ENCODE measurements at regions not wholly inside any gene's neighbourhood (a gene's known extent, or its start where the extent isn't known, plus 50 kb on each side); places are given as distances from the start of the nearest gene placed in this dataset.

- Histone ChIP-seq H3F3A (ENCODE audit: control insufficient read depth, insufficient read depth) (no peaks in the 10 kb centered on the region), H4K20me1 (ENCODE audit: control insufficient read depth, insufficient read depth, low read depth, low read length) (no peaks in the 10 kb centered on the region), H3K36me3 (ENCODE audit: control insufficient read depth, low read length) (no peaks in the 10 kb centered on the region), H3K27ac (ENCODE audit: low read depth, low read length) (no peak overlapping the region), H3K27me3 (ENCODE audit: control insufficient read depth, low read length) (no peaks in the 10 kb centered on the region), H3K9me3 (ENCODE audit: control insufficient read depth, insufficient read depth, low read length) (no peaks in the 10 kb centered on the region), H3K9me2 (replicated peaks; ENCODE audit: control insufficient read depth, low read length) (no peaks in the 10 kb centered on the region), H3K4me3 (ENCODE audit: low read length) (no peak overlapping the region), H3K79me2 (ENCODE audit: control insufficient read depth, low read length) (no peaks in the 10 kb centered on the region), H3K4me2 (ENCODE audit: low read length) (no peak overlapping the region), H3K4me1 (ENCODE audit: control insufficient read depth, low read length) (peaks cover 10% of the 10 kb centered on the region)
- TF ChIP-seq EZH2phosphoT487 (IDR thresholded peaks at IDR 0.05; ENCODE audit: borderline replicate concordance, low read length), result no peak
- no peak for TF ChIP-seq CTCF (IDR thresholded peaks at IDR 0.05; ENCODE audit: low read depth, low read length, poor library complexity, severe bottlenecking)
Observed at GRCh38 chr22:48178536-48178935, 1416.1 kb downstream of the TBC1D22A start.

GRCh38 chr22:48177631-48178030, 1415.2 kb downstream of the TBC1D22A start:
- no peak overlapping the region for H3K27ac ChIP-seq (ENCODE audit: low read depth, low read length)
- H4K20me1 ChIP-seq (ENCODE audit: control insufficient read depth, insufficient read depth, low read depth, low read length), result no peaks in the 10 kb centered on the region
- no peaks in the 10 kb centered on the region for H3K79me2 ChIP-seq (ENCODE audit: control insufficient read depth, low read length)
- H3K9me2 ChIP-seq (replicated peaks; ENCODE audit: control insufficient read depth, low read length), result no peaks in the 10 kb centered on the region
- TF ChIP-seq EZH2phosphoT487 (IDR thresholded peaks at IDR 0.05; ENCODE audit: borderline replicate concordance, low read length), result no peak
- TF ChIP-seq CTCF (IDR thresholded peaks at IDR 0.05; ENCODE audit: low read depth, low read length, poor library complexity, severe bottlenecking), result no peak
- H3K4me2 ChIP-seq (ENCODE audit: low read length), result no peak overlapping the region
- H3K4me1 ChIP-seq (ENCODE audit: control insufficient read depth, low read length), result peaks cover 13% of the 10 kb centered on the region
- no peaks in the 10 kb centered on the region for H3K36me3 ChIP-seq (ENCODE audit: control insufficient read depth, low read length)
- no peak overlapping the region for H3K4me3 ChIP-seq (ENCODE audit: low read length)
- no peaks in the 10 kb centered on the region for H3K9me3 ChIP-seq (ENCODE audit: control insufficient read depth, insufficient read depth, low read length)
- H3F3A ChIP-seq (ENCODE audit: control insufficient read depth, insufficient read depth), result no peaks in the 10 kb centered on the region
- no peaks in the 10 kb centered on the region for H3K27me3 ChIP-seq (ENCODE audit: control insufficient read depth, low read length)

- Histone ChIP-seq H3K36me3 (ENCODE audit: control insufficient read depth, low read length) (no peaks in the 10 kb centered on the region), H3K27me3 (ENCODE audit: control insufficient read depth, low read length) (no peaks in the 10 kb centered on the region), H3F3A (ENCODE audit: control insufficient read depth, insufficient read depth) (no peaks in the 10 kb centered on the region), H3K9me2 (replicated peaks; ENCODE audit: control insufficient read depth, low read length) (no peaks in the 10 kb centered on the region), H3K4me2 (ENCODE audit: low read length) (no peak overlapping the region), H3K4me3 (ENCODE audit: low read length) (no peak overlapping the region), H3K9me3 (ENCODE audit: control insufficient read depth, insufficient read depth, low read length) (no peaks in the 10 kb centered on the region), H3K4me1 (ENCODE audit: control insufficient read depth, low read length) (peaks cover 13% of the 10 kb centered on the region), H3K27ac (ENCODE audit: low read depth, low read length) (no peak overlapping the region), H4K20me1 (ENCODE audit: control insufficient read depth, insufficient read depth, low read depth, low read length) (no peaks in the 10 kb centered on the region), H3K79me2 (ENCODE audit: control insufficient read depth, low read length) (no peaks in the 10 kb centered on the region)
- TF ChIP-seq EZH2phosphoT487 (IDR thresholded peaks at IDR 0.05; ENCODE audit: borderline replicate concordance, low read length) (no peak), CTCF (IDR thresholded peaks at IDR 0.05; ENCODE audit: low read depth, low read length, poor library complexity, severe bottlenecking) (no peak)
Observed at GRCh38 chr22:48175721-48176120, 1413.3 kb downstream of the TBC1D22A start.

- Histone ChIP-seq H3K79me2 (ENCODE audit: control insufficient read depth, low read length) (no peaks in the 10 kb centered on the region), H3K4me2 (ENCODE audit: low read length) (peak overlapping the region; percentile 31), H3K36me3 (ENCODE audit: control insufficient read depth, low read length) (no peaks in the 10 kb centered on the region), H3F3A (ENCODE audit: control insufficient read depth, insufficient read depth) (no peaks in the 10 kb centered on the region), H3K4me1 (ENCODE audit: control insufficient read depth, low read length) (peaks cover 13% of the 10 kb centered on the region), H3K27me3 (ENCODE audit: control insufficient read depth, low read length) (peaks cover 4% of the 10 kb centered on the region; the same call in 1 of the 2 replicates), H3K9me2 (replicated peaks; ENCODE audit: control insufficient read depth, low read length) (no peaks in the 10 kb centered on the region), H3K27ac (ENCODE audit: low read depth, low read length) (no peak overlapping the region), H3K9me3 (ENCODE audit: control insufficient read depth, insufficient read depth, low read length) (no peaks in the 10 kb centered on the region), H4K20me1 (ENCODE audit: control insufficient read depth, insufficient read depth, low read depth, low read length) (no peaks in the 10 kb centered on the region), H3K4me3 (ENCODE audit: low read length) (no peak overlapping the region)
- TF ChIP-seq EZH2phosphoT487 (IDR thresholded peaks at IDR 0.05; ENCODE audit: borderline replicate concordance, low read length) (no peak), CTCF (IDR thresholded peaks at IDR 0.05; ENCODE audit: low read depth, low read length, poor library complexity, severe bottlenecking) (no peak)
Observed at GRCh38 chr22:48173773-48174160, 1411.3 kb downstream of the TBC1D22A start.
